ENCODE measurements at regions not wholly inside any gene's neighbourhood (a gene's known extent, or its start where the extent isn't known, plus 50 kb on each side); places are given as distances from the start of the nearest gene placed in this dataset.

DNA sequence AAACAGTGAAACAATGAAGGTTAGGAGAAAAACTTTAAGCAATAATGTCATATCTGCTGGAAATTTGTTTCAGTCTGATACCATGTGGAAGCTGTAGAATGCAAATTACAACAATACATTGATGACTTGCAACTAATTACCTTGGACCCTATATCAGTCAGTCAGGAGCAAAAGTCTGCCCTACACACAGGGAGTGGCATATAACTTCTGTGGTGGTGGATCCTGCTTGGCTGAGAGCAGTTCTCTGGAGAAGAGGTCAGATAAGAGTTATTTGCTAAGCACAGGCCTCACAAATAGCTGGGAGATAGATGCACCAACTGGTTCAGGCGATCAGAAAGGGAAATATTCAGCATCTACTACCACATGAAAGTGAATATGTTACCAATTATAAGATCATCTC lies 1364.6 kb upstream of the EPHA6 start:
- no TSS peak for BruUV-seq (replicated peaks)
- H3K4me1 ChIP-seq (ENCODE audit: insufficient read depth, low read length, poor library complexity, severe bottlenecking), result no peaks in the 10 kb centered on the region
- H3K9me3 ChIP-seq (ENCODE audit: low read depth, low read length, poor library complexity, severe bottlenecking), result peaks cover 28% of the 10 kb centered on the region
- DNase-seq (ENCODE audit: low spot score), result no peak
- no peaks in the 10 kb centered on the region for H3K36me3 ChIP-seq (ENCODE audit: insufficient read depth, low read length, poor library complexity, severe bottlenecking)
- H3K27ac ChIP-seq (ENCODE audit: low read depth, low read length, poor library complexity, severe bottlenecking), result no peak overlapping the region
- no peaks in the 10 kb centered on the region for H3K27me3 ChIP-seq (replicated peaks; ENCODE audit: insufficient read depth, low read depth, low read length, poor library complexity)
- intact Hi-C loops (cut with micrococcal nuclease; ENCODE audit: unreplicated experiment), result no loop called here
- ChIA-PET CTCF (no interaction called here), POLR2A (ENCODE audit: low non-redundant PET) (no interaction called here)
- TF ChIP-seq, protein P1, sequence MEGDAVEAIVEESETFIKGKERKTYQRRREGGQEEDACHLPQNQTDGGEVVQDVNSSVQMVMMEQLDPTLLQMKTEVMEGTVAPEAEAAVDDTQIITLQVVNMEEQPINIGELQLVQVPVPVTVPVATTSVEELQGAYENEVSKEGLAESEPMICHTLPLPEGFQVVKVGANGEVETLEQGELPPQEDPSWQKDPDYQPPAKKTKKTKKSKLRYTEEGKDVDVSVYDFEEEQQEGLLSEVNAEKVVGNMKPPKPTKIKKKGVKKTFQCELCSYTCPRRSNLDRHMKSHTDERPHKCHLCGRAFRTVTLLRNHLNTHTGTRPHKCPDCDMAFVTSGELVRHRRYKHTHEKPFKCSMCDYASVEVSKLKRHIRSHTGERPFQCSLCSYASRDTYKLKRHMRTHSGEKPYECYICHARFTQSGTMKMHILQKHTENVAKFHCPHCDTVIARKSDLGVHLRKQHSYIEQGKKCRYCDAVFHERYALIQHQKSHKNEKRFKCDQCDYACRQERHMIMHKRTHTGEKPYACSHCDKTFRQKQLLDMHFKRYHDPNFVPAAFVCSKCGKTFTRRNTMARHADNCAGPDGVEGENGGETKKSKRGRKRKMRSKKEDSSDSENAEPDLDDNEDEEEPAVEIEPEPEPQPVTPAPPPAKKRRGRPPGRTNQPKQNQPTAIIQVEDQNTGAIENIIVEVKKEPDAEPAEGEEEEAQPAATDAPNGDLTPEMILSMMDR (conservative IDR thresholded peaks at IDR 0.05; ENCODE audit: low read depth, low read length), result no peak
- H3K4me3 ChIP-seq (ENCODE audit: low read depth, low read length, poor library complexity, severe bottlenecking), result no peak overlapping the region

DNA sequence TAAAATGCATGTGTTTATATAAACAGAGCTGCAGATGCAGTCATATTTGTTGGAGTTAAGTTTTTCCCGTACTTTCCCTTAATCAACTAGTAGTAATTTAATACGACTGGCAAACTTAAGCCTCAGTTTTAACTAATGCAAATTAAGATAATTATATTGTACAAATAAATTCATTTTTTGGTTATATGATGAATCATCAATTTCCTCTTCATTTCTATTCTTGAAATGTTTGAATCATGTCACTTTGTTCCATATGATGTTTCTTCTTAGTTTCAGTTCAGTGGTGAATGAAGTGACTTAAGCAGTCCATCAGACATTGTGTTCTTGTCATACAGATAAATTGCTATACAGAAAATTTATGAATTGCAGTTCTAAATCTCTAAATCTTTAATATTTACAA lies 1361.2 kb upstream of the EPHA6 start:
- no TSS peak for BruUV-seq (replicated peaks)
- CTCF ChIA-PET, result no interaction called here

DNA sequence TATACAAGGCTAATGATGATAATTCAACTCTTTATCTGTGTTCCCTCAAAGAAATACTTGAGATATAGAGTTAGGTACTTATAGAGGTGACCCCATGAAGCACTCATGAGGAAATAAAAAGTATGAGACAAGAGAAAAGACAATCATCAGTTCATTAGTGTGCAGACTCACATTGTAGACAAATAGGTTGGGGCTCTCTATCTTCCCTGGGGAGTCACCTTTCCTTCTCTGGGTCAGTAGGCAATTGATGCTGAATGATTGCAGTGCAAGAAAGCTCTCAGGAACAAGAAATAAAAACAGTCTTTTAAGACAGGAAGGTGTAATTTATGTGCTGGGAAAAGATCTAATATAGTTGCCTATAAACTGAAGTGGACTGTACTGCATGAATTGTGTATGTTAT lies 1357.6 kb upstream of the EPHA6 start:
- intact Hi-C loops (cut with micrococcal nuclease; ENCODE audit: unreplicated experiment), result no loop called here
- Histone ChIP-seq H3K27me3 (replicated peaks; ENCODE audit: insufficient read depth, low read depth, low read length, poor library complexity) (no peaks in the 10 kb centered on the region), H3K4me3 (ENCODE audit: low read depth, low read length, poor library complexity, severe bottlenecking) (no peak overlapping the region), H3K4me1 (ENCODE audit: insufficient read depth, low read length, poor library complexity, severe bottlenecking) (no peaks in the 10 kb centered on the region), H3K27ac (ENCODE audit: low read depth, low read length, poor library complexity, severe bottlenecking) (no peak overlapping the region), H3K36me3 (ENCODE audit: insufficient read depth, low read length, poor library complexity, severe bottlenecking) (no peaks in the 10 kb centered on the region), H3K9me3 (ENCODE audit: low read depth, low read length, poor library complexity, severe bottlenecking) (peaks cover 16% of the 10 kb centered on the region)
- no peak for DNase-seq (ENCODE audit: low spot score)
- ChIA-PET CTCF (no interaction called here), POLR2A (ENCODE audit: low non-redundant PET) (no interaction called here)
- no peak for TF ChIP-seq EZH2 (IDR thresholded peaks at IDR 0.05; ENCODE audit: borderline replicate concordance, low read depth, low read length, poor library complexity, severe bottlenecking)
- TF ChIP-seq, protein P1 (conservative IDR thresholded peaks at IDR 0.05; ENCODE audit: low read depth, low read length), result no peak
- BruUV-seq (replicated peaks), result no TSS peak

More for the DNA sequence above, 1361.2 kb upstream of the EPHA6 start:
- Histone ChIP-seq H3K27me3 (replicated peaks; ENCODE audit: insufficient read depth, low read depth, low read length, poor library complexity) (no peaks in the 10 kb centered on the region), H3K36me3 (ENCODE audit: insufficient read depth, low read length, poor library complexity, severe bottlenecking) (no peaks in the 10 kb centered on the region), H3K4me1 (ENCODE audit: insufficient read depth, low read length, poor library complexity, severe bottlenecking) (no peaks in the 10 kb centered on the region), H3K4me3 (ENCODE audit: low read depth, low read length, poor library complexity, severe bottlenecking) (no peak overlapping the region), H3K9me3 (ENCODE audit: low read depth, low read length, poor library complexity, severe bottlenecking) (peaks cover 28% of the 10 kb centered on the region), H3K27ac (ENCODE audit: low read depth, low read length, poor library complexity, severe bottlenecking) (no peak overlapping the region)
- TF ChIP-seq, protein P1 (conservative IDR thresholded peaks at IDR 0.05; ENCODE audit: low read depth, low read length), result no peak
- no peak for TF ChIP-seq EZH2 (IDR thresholded peaks at IDR 0.05; ENCODE audit: borderline replicate concordance, low read depth, low read length, poor library complexity, severe bottlenecking)
- POLR2A ChIA-PET (ENCODE audit: low non-redundant PET), result no interaction called here
- DNase-seq (ENCODE audit: low spot score), result no peak
- intact Hi-C loops (cut with micrococcal nuclease; ENCODE audit: unreplicated experiment), result no loop called here

Data from A673 (cell line).